Keratinocyte (primary cell): ENCODE measurements at regions not wholly inside any gene's neighbourhood (a gene's known extent, or its start where the extent isn't known, plus 50 kb on each side); places are given as distances from the start of the nearest gene placed in this dataset.

ENCODE experiments used
- EZH2 ChIP-seq: IDR thresholded peaks from one replicate; pipeline ENCODE4 v1.6.1; 2012; ENCODE audit warnings: inconsistent platforms, mild to moderate bottlenecking, low read length, moderate library complexity
- TF ChIP-seq, protein P1 (sequence below), 3 experiments: IDR thresholded peaks in 1 of 3; conservative IDR thresholded peaks in 1 of 3; optimal IDR thresholded peaks in 1 of 3; 2 replicates in 2 of 3; 3 replicates in 1 of 3; pipeline versions ENCODE3 to v1.5.1; 2011; ENCODE audit warnings: low read length in 3 of 3, mild to moderate bottlenecking in 3 of 3, moderate library complexity in 2 of 3, control low read depth in 1 of 3, inconsistent platforms in 1 of 3; ENCODE audit not compliant: insufficient read depth in 2 of 3; ENCODE audit errors: extremely low read depth in 1 of 3

- TF ChIP-seq, protein P1, sequence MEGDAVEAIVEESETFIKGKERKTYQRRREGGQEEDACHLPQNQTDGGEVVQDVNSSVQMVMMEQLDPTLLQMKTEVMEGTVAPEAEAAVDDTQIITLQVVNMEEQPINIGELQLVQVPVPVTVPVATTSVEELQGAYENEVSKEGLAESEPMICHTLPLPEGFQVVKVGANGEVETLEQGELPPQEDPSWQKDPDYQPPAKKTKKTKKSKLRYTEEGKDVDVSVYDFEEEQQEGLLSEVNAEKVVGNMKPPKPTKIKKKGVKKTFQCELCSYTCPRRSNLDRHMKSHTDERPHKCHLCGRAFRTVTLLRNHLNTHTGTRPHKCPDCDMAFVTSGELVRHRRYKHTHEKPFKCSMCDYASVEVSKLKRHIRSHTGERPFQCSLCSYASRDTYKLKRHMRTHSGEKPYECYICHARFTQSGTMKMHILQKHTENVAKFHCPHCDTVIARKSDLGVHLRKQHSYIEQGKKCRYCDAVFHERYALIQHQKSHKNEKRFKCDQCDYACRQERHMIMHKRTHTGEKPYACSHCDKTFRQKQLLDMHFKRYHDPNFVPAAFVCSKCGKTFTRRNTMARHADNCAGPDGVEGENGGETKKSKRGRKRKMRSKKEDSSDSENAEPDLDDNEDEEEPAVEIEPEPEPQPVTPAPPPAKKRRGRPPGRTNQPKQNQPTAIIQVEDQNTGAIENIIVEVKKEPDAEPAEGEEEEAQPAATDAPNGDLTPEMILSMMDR (optimal IDR thresholded peaks at IDR 0.05 in 1 of 3, IDR thresholded peaks at IDR 0.05 in 1 of 3, conservative IDR thresholded peaks at IDR 0.05 in 1 of 3; ENCODE audit: extremely low read depth in 1 of 3, insufficient read depth in 2 of 3, low read length in 3 of 3): no peak
- no peak for TF ChIP-seq EZH2
Observed at GRCh38 chr2:207375207-207375875, 154.4 kb upstream of the CREB1 start.
